ENCODE measurements at regions not wholly inside any gene's neighbourhood (a gene's known extent, or its start where the extent isn't known, plus 50 kb on each side); places are given as distances from the start of the nearest gene placed in this dataset.
"Not testable (repeated sequence)": the region's sequence is repeated elsewhere in the genome, so short reads cannot be mapped to it uniquely, and the experiment has no call there.

- no peak for DNase-seq
These were observed 368.1 kb upstream of the JARID2 start for GRCh38 chr6:14877758-14878157.

- no peak for DNase-seq
These were observed 365.8 kb upstream of the JARID2 start for GRCh38 chr6:14880052-14880451.

DNA sequence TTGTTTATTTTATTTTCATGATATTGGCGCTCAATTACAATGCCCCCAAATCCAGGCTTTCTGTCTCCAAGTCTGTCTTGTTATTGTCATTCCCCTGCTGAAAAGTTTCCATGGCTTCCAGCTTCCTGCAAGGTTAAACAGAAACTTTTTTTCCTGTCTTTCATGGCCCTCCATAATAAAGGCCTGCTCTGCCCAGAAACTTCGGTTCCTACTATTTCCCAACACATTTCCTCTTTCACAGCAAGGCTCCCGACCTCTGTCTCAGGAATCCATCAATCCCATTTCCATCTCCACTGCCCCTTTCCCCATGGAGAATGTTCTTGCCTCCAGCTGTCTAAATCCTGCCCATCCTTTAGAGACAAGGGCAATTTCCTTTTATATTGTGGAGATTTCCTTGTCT is 365.2 kb upstream of the JARID2 start:
- no peak for DNase-seq

- DNase-seq, result no peak
These were observed 364.5 kb upstream of the JARID2 start for GRCh38 chr6:14881398-14881797.

- DNase-seq, result no peak
These were observed 363.4 kb upstream of the JARID2 start for GRCh38 chr6:14882394-14883026.

GRCh38 chr6:14883921-14884320 is 361.9 kb upstream of the JARID2 start:
- no peak for DNase-seq

GRCh38 chr6:14885498-14885897 is 360.4 kb upstream of the JARID2 start:
- DNase-seq, result no peak

GRCh38 chr6:14887181-14887580 is 358.7 kb upstream of the JARID2 start:
- DNase-seq, result no peak

DNA sequence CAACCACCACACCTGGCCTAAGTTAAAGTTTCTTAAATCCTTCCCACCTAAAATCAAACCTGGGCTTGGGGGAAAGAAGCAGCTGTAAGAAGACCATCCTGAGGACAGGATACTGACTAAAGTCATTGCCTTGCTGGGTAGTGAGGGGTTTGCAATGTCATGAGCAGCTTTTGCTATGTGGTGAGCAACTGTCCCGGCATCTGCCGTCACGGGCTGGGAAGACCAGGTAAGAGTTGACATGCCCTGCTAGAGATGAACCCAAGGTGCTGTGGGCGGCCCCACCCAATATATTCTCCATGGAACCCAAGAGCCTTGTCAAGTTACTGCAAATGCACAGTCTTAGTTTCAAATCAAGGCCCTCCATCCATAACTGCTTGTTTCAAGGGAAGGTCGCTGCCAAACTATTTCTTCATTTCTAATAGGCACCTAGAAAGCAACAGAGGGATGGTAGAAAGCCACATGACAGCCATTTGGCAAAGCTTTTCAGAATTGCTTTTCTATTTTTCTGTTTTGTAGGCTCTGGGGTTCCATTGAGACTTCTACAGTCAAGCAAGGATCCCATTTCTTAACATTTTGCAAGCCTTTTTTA is 357.8 kb upstream of the JARID2 start:
- no peak for DNase-seq

DNA sequence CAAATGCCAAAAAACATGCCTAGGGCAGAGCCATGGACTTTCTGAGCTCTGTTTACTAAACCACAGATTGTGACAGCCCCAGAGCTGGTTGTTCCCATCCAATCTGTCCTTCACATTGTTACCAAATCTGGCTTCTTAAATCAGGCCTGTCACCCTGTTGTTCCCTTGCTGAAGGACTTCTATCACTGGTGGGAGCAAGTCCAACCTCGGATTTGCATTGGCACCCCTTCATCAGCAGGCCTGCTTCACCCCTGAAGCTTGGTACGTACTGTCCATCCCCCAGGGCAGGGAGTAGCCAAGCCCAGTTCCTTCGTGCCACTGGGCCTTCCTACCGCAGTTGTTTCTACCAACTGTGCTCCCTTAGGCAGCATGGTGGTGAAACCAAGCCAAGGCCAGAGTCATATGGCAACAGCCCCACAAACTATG is 357.3 kb upstream of the JARID2 start:
- DNase-seq, result no peak

DNA sequence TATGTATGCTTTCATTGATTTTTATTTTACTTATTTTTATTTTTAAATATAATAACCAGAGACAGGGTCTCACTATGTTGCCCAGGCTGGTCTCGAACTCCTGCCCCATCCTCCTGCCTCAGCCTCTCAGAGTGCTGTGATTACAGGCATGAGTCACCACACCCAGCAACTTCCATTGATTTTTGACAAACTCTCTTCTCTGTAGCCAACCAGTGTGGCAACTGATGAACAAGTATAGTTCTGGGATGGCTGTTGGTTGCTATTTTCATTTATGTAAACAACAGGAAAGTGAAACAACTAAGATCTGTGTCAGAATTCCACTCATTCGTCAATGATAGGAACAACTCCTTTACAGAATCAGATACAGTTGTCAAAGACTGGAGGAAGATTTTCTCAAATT is 356.7 kb upstream of the JARID2 start:
- DNase-seq, result no peak

GRCh38 chr6:14889611-14890593 is 356.0 kb upstream of the JARID2 start:
- DNase-seq, result no peak

GRCh38 chr6:14891820-14892375 is 354.0 kb upstream of the JARID2 start:
- DNase-seq, result not testable (repeated sequence)

DNA sequence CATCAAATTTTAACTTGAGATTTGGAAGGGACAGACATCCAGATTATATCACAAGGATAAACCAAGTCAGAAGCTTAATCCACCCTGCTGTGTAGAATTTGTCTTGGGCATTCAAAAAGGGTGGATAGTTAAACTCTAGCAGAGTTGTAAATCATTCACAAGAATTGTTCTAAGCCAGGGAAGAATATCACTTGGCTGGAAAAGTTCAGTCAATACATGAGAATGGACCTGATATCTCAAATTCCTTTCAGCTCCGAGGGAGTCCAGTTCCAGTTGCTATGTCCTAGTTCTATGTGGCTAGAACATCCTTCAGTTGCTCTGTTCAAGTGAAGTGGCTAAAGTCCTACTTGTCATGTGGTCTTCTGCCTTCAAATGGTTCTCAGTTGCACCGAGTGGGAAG is 351.8 kb upstream of the JARID2 start:
- DNase-seq, result no peak

GRCh38 chr6:14896475-14896874 is 349.4 kb upstream of the JARID2 start:
- no peak for DNase-seq

- DNase-seq, result no peak
These were observed 348.0 kb upstream of the JARID2 start for GRCh38 chr6:14897831-14898230.

DNA sequence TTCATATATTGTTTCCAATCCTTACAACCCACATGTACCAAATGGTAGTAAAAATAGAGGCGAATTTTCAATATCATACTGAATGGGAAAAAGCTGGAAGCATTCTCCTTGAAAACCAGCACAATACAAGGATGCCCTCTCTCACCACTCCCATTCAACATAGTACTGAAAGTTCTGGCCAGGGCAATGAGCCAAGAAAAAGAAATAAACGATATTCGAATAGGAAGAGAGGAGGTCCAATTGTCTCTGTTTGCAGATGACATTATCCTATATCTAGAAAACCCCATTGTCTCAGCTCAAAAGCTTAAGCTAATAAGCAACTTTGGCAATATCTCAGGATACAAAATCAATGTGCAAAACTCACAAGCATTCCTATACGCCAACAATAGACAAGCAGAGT is 346.4 kb upstream of the JARID2 start:
- not testable (repeated sequence) for DNase-seq

DNA sequence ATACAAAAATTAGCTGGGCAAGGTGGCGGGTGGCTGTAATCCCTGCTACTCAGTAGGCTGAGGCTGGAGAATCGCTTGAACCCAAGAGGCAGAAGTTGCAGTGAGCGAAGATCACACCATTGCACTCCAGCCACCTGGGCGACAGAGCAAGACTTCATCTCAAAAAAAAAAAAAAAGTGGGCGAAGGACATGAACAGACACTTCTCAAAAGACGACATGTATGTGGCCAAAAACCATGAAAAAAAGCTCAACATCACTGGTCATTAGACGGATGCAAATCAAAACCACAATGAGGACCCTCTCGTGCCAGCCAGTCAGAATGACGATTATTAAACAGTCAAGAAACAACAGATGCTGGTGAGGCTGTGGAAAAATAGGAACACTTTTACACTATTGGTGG is 344.9 kb upstream of the JARID2 start:
- no peak for DNase-seq

DNA sequence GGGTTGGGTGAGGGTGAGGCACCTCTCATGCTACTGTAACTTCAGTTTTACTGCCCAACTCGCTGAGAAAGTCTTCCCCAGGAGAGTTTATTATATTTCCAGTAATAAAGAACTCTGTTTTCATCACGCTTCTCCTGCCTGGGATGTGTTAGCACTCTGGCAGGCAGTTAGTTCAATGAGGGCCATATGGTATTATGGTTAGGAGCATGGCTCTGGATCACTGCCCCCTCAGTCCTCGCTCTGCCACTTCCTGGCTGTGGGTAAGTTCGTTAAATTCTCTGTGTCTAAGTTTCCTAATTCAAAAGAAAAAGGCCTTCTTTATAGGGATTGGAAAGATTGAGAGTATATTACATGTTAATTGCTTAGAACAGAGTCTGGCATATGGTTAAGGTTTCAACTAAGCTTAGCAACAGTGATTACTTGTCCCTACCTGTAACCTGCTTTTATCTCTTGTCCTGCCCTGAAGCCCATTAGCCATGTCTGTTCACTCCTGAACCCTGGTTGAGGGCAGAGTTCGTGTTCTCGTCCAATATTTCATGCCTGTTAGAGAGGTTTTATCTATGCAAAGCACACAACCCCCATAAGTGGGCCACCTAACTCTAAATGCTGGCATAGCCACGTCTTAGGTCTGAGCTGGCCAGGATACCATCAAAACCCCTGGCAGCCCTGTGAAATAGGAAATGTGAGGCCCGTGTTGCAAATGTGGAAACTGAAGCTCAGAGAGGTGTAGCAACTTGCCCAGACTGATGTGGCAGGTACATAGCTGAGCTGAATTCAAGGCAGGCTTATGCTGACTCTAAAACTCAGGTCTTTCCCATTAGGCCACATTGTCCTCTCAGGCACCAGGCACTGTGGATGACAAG is 342.5 kb upstream of the JARID2 start:
- DNase-seq, result peak; percentile 14

DNA sequence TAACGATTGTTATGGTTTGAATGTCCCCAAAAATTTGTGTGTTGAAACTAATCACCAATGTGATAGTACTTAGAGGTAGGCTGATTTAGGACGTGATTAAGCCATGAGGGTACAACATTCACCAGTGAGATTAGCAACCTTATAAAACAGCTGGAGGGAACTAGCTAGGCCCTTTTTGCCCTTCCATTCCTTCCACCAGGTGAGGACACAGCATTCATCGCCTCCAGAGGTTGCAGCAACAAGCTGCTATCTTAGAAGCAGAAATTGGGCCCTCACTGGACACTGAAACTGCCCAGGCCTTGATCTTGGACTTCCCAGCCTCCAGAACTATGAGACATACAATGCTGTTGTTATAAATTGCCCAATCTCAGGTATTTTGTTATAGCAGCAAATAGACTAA is 340.7 kb upstream of the JARID2 start:
- DNase-seq, result no peak

DNA sequence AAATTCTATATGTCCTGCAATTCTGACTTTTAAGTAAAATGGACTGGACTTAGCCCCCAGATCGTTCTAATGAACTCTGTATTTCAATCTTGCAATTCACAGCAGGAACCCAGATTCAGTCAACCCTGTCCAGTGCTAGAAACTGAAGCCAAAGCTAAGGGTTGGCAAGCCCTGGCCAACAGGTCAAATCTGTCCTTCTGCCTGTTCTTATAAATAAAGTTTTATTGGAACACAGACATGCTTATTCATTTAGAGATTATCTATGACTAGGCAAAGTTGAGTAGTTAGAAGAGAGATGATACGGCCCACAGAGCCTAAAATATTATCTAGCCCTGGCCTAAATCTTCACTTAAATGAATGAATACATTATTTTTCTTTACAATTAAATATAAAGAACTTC is 339.2 kb upstream of the JARID2 start:
- DNase-seq, result no peak

DNA sequence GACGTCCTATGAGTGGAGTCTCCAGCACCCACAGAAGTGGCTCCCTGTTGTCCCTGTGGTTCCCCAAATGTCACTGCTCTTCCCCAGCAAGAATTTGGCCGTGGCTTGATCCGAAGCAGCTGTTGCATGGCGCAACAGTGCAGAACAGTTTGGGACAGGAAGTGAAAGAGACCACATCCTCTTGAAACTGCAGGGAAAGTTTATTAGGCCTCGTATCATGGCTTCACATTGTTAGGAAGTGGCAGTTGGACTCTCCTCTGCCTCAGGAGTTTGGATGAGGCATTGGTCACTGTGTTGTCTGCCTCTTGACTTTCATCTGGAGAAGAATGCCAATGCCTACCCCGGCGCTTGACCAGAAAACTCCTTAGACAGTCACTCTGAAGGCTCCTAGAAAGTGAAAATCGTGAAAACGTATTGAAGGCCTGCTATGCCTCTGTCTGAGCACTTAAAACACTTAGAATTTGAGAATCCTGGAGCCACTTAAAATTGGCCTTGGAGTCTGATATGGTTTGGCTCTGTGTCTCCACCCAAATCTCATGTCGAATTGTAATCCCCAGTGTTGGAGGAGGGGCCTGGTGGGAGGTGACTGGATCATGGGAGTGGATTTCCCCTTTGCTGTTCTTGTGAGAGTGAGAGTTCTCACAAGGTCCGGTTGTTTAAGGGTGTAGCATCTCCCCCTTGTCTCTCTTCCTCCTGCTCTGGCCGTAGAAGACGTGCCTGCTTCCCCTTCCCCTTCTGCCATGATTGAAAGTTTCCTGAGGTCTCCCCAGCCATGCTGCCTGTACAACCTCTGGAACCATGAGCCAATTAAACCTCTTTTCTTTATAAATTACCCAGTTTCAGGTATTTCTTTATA is 334.9 kb upstream of the JARID2 start:
- no peak for DNase-seq
